Neural cell (in vitro differentiated cells): ENCODE measurements at regions not wholly inside any gene's neighbourhood (a gene's known extent, or its start where the extent isn't known, plus 50 kb on each side); places are given as distances from the start of the nearest gene placed in this dataset.

Experiments
- H2AFZ ChIP-seq: fragments of 200-600, 300-800 bp; sonication (generic), shearing (Covaris generic); 2 replicates; pipeline ENCODE4 v1.6.0; 2014; ENCODE audit warnings: low read depth, mild to moderate bottlenecking, antibody characterized with exemption, low read length, moderate library complexity
- H3F3A ChIP-seq: fragments of 200-600 bp; shearing (Covaris generic); 2 replicates; pipeline ENCODE4 v1.6.1; 2016; ENCODE audit warnings: mild to moderate bottlenecking, moderate library complexity, mixed read lengths, antibody characterized with exemption, low read length; ENCODE audit not compliant: insufficient read depth, poor library complexity, severe bottlenecking
- H3K27ac ChIP-seq: fragments of 200-600, 300-800 bp; sonication (generic), shearing (Covaris generic); 2 replicates; pipeline ENCODE4 v1.5.1; 2014; ENCODE audit warnings: mild to moderate bottlenecking, low read length, moderate library complexity
- H3K27me3 ChIP-seq: fragments of 300-800, 200-600 bp; sonication (generic), shearing (Covaris generic); 2 replicates; pipeline ENCODE4 v1.6.0; 2014; ENCODE audit warnings: mild to moderate bottlenecking, low read depth, low read length, moderate library complexity; ENCODE audit not compliant: insufficient read depth
- H3K36me3 ChIP-seq: fragments of 300-800, 200-600 bp; sonication (generic), shearing (Covaris generic); 2 replicates; pipeline ENCODE4 v1.5.1; 2014; ENCODE audit warnings: mild to moderate bottlenecking, antibody characterized with exemption, low read length, moderate library complexity; ENCODE audit not compliant: insufficient read depth
- H3K4me2 ChIP-seq: fragments of 300-800, 200-600 bp; sonication (generic), shearing (Covaris generic); 2 replicates; pipeline ENCODE4 v1.6.0; 2014; ENCODE audit warnings: mild to moderate bottlenecking, low read length
- H3K4me3 ChIP-seq: fragments of 300-800, 200-600 bp; sonication (generic), shearing (Covaris generic); 2 replicates; pipeline ENCODE4 v1.5.1; 2014; ENCODE audit warnings: mild to moderate bottlenecking, low read length, moderate library complexity
- H3K79me2 ChIP-seq: fragments of 200-600 bp; shearing (Covaris generic); replicated peaks from 2 replicates; pipeline ENCODE4 v1.6.0; 2014; ENCODE audit warnings: mild to moderate bottlenecking, low read length, moderate library complexity; ENCODE audit not compliant: insufficient read depth
- H3K9ac ChIP-seq: fragments of 300-800, 200-600 bp; sonication (generic), shearing (Covaris generic); 2 replicates; pipeline ENCODE4 v1.6.1; 2016; ENCODE audit warnings: mild to moderate bottlenecking, low read length, mixed read lengths
- H3K9me2 ChIP-seq: fragments of 200-600 bp; shearing (Covaris generic); 2 replicates; pipeline ENCODE4 v1.6.1; 2016; ENCODE audit warnings: mild to moderate bottlenecking, low read length, mixed read lengths; ENCODE audit not compliant: insufficient read depth
- H3K9me3 ChIP-seq: fragments of 200-600, 300-800 bp; sonication (generic), shearing (Covaris generic); 2 replicates; pipeline ENCODE4 v1.6.1; 2016; ENCODE audit warnings: mild to moderate bottlenecking, mixed run types, low read length, moderate library complexity, mixed read lengths
- H4K20me1 ChIP-seq: fragments of 200-600 bp; shearing (Covaris generic); 2 replicates; pipeline ENCODE4 v1.6.1; 2016; ENCODE audit warnings: mild to moderate bottlenecking, mixed run types; ENCODE audit not compliant: insufficient read depth
- EP300 ChIP-seq: fragments of 450-650 bp; conservative IDR thresholded peaks from 2 replicates; pipeline ENCODE4 v1.6.1; 2014; ENCODE audit warnings: antibody characterized with exemption, mild to moderate bottlenecking, moderate library complexity; ENCODE audit not compliant: poor library complexity, severe bottlenecking
- EZH2 ChIP-seq: fragments of 200-600, 300-800 bp; shearing (Covaris generic), sonication (generic); IDR thresholded peaks from 2 replicates; pipeline ENCODE4 v1.6.1; 2014; ENCODE audit warnings: antibody characterized with exemption, low read length, borderline replicate concordance, mild to moderate bottlenecking; ENCODE audit not compliant: insufficient read depth, poor library complexity, severe bottlenecking
- MXI1 ChIP-seq: fragments of 450-650 bp; conservative IDR thresholded peaks from 2 replicates; pipeline ENCODE4 v1.6.1; 2014; ENCODE audit warnings: antibody characterized with exemption, mild to moderate bottlenecking; ENCODE audit not compliant: poor library complexity, severe bottlenecking
- POLR2AphosphoS5 ChIP-seq: IDR thresholded peaks from 2 replicates; pipeline ENCODE4 v1.6.1; 2012
- RAD21 ChIP-seq: fragments of 450-650 bp; conservative IDR thresholded peaks from 2 replicates; pipeline ENCODE4 v1.6.1; 2014; ENCODE audit warnings: antibody characterized with exemption, mild to moderate bottlenecking, moderate library complexity
- SMC3 ChIP-seq: fragments of 450-650 bp; conservative IDR thresholded peaks from 2 replicates; pipeline ENCODE4 v1.6.1; 2014; ENCODE audit warnings: antibody characterized with exemption, mild to moderate bottlenecking, moderate library complexity; ENCODE audit not compliant: poor library complexity
- TAF1 ChIP-seq: IDR thresholded peaks from 2 replicates; pipeline ENCODE4 v1.6.1; 2012; ENCODE audit warnings: low read depth
- TF ChIP-seq, protein P1 (sequence below): fragments of 450-650 bp; IDR thresholded peaks from 2 replicates; pipeline ENCODE4 v1.5.1; 2014; ENCODE audit warnings: antibody characterized with exemption, mild to moderate bottlenecking, moderate library complexity; ENCODE audit not compliant: poor library complexity, severe bottlenecking
- TF ChIP-seq, protein P2 (sequence below): IDR thresholded peaks from 2 replicates; pipeline ENCODE4 v1.6.1; 2012; ENCODE audit warnings: borderline replicate concordance

DNA sequence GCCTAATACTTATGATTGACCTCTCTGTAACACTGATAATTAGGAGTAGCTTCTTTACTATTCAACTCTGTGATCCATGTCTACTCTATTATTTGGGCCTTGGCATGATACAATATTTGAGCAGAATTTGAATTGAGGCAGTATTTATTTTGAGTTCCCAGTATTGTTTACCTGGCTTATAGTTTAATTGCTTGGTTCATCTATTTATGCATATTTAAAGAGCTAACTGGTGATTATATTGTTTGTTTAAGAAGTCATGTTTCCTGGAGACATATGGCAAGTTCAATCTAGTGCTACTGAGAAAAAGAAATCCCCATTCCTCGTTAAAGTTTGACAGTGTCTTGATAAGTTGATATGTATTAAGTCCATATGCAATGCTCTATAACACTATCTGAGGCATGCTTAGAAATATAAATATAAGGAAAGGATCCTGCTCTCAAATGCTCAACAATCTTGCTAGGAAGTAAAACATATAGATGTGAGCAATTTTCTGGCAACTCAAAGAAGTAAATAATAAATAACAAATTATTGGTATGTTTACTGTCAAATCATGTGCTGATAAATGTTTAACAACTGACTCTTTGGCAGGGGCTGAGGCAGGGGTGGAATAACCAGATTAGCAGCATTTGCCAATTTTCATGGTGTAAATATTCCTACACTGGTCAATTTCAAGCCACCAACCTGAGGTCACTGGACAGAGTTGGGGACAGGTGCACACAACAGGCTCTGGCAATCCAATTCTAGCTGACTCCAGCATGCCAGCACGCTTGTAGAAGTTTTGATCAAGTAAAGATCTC, 430.2 kb upstream of the PIK3C3 start:
- H2AFZ ChIP-seq = no peak overlapping the region
- no peaks in the 10 kb centered on the region for H3K36me3 ChIP-seq
- TF ChIP-seq, protein P1, sequence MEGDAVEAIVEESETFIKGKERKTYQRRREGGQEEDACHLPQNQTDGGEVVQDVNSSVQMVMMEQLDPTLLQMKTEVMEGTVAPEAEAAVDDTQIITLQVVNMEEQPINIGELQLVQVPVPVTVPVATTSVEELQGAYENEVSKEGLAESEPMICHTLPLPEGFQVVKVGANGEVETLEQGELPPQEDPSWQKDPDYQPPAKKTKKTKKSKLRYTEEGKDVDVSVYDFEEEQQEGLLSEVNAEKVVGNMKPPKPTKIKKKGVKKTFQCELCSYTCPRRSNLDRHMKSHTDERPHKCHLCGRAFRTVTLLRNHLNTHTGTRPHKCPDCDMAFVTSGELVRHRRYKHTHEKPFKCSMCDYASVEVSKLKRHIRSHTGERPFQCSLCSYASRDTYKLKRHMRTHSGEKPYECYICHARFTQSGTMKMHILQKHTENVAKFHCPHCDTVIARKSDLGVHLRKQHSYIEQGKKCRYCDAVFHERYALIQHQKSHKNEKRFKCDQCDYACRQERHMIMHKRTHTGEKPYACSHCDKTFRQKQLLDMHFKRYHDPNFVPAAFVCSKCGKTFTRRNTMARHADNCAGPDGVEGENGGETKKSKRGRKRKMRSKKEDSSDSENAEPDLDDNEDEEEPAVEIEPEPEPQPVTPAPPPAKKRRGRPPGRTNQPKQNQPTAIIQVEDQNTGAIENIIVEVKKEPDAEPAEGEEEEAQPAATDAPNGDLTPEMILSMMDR = no peak
- TF ChIP-seq EZH2 = no peak
- TF ChIP-seq SMC3 = no peak
- no peak for TF ChIP-seq TAF1
- TF ChIP-seq, protein P2, sequence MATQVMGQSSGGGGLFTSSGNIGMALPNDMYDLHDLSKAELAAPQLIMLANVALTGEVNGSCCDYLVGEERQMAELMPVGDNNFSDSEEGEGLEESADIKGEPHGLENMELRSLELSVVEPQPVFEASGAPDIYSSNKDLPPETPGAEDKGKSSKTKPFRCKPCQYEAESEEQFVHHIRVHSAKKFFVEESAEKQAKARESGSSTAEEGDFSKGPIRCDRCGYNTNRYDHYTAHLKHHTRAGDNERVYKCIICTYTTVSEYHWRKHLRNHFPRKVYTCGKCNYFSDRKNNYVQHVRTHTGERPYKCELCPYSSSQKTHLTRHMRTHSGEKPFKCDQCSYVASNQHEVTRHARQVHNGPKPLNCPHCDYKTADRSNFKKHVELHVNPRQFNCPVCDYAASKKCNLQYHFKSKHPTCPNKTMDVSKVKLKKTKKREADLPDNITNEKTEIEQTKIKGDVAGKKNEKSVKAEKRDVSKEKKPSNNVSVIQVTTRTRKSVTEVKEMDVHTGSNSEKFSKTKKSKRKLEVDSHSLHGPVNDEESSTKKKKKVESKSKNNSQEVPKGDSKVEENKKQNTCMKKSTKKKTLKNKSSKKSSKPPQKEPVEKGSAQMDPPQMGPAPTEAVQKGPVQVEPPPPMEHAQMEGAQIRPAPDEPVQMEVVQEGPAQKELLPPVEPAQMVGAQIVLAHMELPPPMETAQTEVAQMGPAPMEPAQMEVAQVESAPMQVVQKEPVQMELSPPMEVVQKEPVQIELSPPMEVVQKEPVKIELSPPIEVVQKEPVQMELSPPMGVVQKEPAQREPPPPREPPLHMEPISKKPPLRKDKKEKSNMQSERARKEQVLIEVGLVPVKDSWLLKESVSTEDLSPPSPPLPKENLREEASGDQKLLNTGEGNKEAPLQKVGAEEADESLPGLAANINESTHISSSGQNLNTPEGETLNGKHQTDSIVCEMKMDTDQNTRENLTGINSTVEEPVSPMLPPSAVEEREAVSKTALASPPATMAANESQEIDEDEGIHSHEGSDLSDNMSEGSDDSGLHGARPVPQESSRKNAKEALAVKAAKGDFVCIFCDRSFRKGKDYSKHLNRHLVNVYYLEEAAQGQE = no peak
- no peak for TF ChIP-seq RAD21
- TF ChIP-seq EP300 = no peak
- no peak for TF ChIP-seq MXI1
- no peak for TF ChIP-seq POLR2AphosphoS5
- no peak overlapping the region for H3K4me3 ChIP-seq
- no peaks in the 10 kb centered on the region for H3K27me3 ChIP-seq
- no peaks in the 10 kb centered on the region for H3K9me2 ChIP-seq
- H3F3A ChIP-seq = no peaks in the 10 kb centered on the region
- no peak overlapping the region for H3K27ac ChIP-seq
- no peak overlapping the region for H3K4me2 ChIP-seq
- H3K9ac ChIP-seq = no peak overlapping the region
- H4K20me1 ChIP-seq = no peaks in the 10 kb centered on the region
- H3K9me3 ChIP-seq = no peaks in the 10 kb centered on the region
- H3K79me2 ChIP-seq = no peaks in the 10 kb centered on the region

DNA sequence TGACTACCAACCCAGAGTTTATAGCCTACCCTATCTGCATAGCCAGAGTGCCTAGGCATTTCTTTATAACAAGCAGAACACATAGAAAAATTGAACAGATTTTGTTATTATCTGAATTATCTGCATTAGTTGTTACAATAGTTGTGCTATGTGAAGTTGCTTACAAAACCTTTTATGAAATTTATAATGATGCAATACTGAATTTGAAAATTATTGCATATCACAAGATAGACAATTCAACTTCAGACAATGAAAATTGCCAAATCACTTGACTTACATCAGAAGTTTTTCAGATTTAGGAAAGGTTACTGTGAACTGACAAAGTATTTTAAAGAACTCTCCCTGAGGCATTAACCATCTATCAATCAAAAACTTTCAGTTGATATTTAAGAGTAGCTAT, 437.9 kb upstream of the PIK3C3 start:
- H3K9me2 ChIP-seq = no peaks in the 10 kb centered on the region
- no peak overlapping the region for H3K27ac ChIP-seq
- no peaks in the 10 kb centered on the region for H3K27me3 ChIP-seq
- no peak for TF ChIP-seq RAD21
- TF ChIP-seq EZH2 = no peak
- TF ChIP-seq POLR2AphosphoS5 = no peak
- no peak for TF ChIP-seq MXI1
- TF ChIP-seq, protein P2 = no peak
- no peak for TF ChIP-seq EP300
- TF ChIP-seq, protein P1 = no peak
- no peak for TF ChIP-seq TAF1
- TF ChIP-seq SMC3 = no peak
- no peaks in the 10 kb centered on the region for H3K79me2 ChIP-seq
- H3K9me3 ChIP-seq = no peaks in the 10 kb centered on the region
- H3K4me3 ChIP-seq = no peak overlapping the region
- no peaks in the 10 kb centered on the region for H3F3A ChIP-seq
- H4K20me1 ChIP-seq = no peaks in the 10 kb centered on the region
- H2AFZ ChIP-seq = no peak overlapping the region
- H3K4me2 ChIP-seq = no peak overlapping the region
- no peak overlapping the region for H3K9ac ChIP-seq
- no peaks in the 10 kb centered on the region for H3K36me3 ChIP-seq
